Stimulated activated CD4-positive, alpha-beta T cell treated with anti-CD3 and anti-CD28 coated beads, Interleukin-4, amount 100 ng/mL, for 1 hour (primary cell): ENCODE measurements at regions not wholly inside any gene's neighbourhood (a gene's known extent, or its start where the extent isn't known, plus 50 kb on each side); places are given as distances from the start of the nearest gene placed in this dataset.
"Not testable (repeated sequence)": the region's sequence is repeated elsewhere in the genome, so short reads cannot be mapped to it uniquely, and the experiment has no call there.

Experiments
- DNase-seq: peaks from one replicate; pipeline ENCODE4 v3.0.0-alpha.2; 2020

- DNase-seq: no peak
These were observed 2222.7 kb upstream of the WWC1 start for GRCh38 chr5:166068547-166069335.

GRCh38 chr5:166073901-166074581 is 2217.4 kb upstream of the WWC1 start:
- no peak for DNase-seq

- DNase-seq: no peak
These were observed 2216.6 kb upstream of the WWC1 start for GRCh38 chr5:166074582-166075481.

GRCh38 chr5:166083183-166083959 is 2208.1 kb upstream of the WWC1 start:
- DNase-seq: no peak

- DNase-seq: no peak
These were observed 2204.9 kb upstream of the WWC1 start for GRCh38 chr5:166086568-166086967.

- DNase-seq: no peak
These were observed 2202.9 kb upstream of the WWC1 start for GRCh38 chr5:166088389-166089039.

GRCh38 chr5:166091931-166092330 is 2199.5 kb upstream of the WWC1 start:
- no peak for DNase-seq

GRCh38 chr5:166093312-166093711 is 2198.1 kb upstream of the WWC1 start:
- no peak for DNase-seq

- no peak for DNase-seq
These were observed 2188.5 kb upstream of the WWC1 start for GRCh38 chr5:166102947-166103346.

GRCh38 chr5:166111021-166111420 is 2180.4 kb upstream of the WWC1 start:
- no peak for DNase-seq

GRCh38 chr5:166117072-166118066 is 2174.1 kb upstream of the WWC1 start:
- no peak for DNase-seq

- no peak for DNase-seq
These were observed 2171.9 kb upstream of the WWC1 start for GRCh38 chr5:166119506-166119905.

- no peak for DNase-seq
These were observed 2167.7 kb upstream of the WWC1 start for GRCh38 chr5:166123717-166124116.

GRCh38 chr5:166127766-166128570 is 2163.5 kb upstream of the WWC1 start:
- DNase-seq: no peak

- not testable (repeated sequence) for DNase-seq
These were observed 2146.3 kb upstream of the WWC1 start for GRCh38 chr5:166145107-166145506.

GRCh38 chr5:166163996-166164610 is 2127.3 kb upstream of the WWC1 start:
- no peak for DNase-seq

GRCh38 chr5:166165596-166165995 is 2125.8 kb upstream of the WWC1 start:
- DNase-seq: no peak

- no peak for DNase-seq
These were observed 2125.4 kb upstream of the WWC1 start for GRCh38 chr5:166166071-166166470.

- no peak for DNase-seq
These were observed 2118.8 kb upstream of the WWC1 start for GRCh38 chr5:166172597-166172996.
